ENCODE measurements at regions not wholly inside any gene's neighbourhood (a gene's known extent, or its start where the extent isn't known, plus 50 kb on each side); places are given as distances from the start of the nearest gene placed in this dataset.

DNA sequence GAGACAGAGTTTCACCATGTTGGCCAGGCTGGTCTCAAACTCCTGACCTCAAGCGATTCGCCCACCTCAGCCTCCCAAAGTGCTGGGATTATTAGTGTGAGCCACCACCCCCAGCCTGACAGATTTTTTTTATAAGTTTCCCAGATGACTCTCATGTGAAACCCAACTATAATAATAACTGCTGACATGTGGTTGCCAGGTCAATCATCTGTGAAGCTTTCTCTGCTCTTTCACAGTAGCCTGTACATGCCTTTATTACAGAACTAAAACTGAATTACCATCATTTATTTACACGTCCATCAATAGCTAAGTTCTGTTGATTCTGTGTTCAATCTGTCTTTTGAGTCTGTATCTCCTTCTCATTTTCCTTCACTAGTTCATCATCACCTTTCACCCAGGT, 218.5 kb downstream of the RPS29 start:
- no peak for DNase-seq (ENCODE audit: low read depth)
- no peak for TF ChIP-seq CTCF (IDR thresholded peaks at IDR 0.05; ENCODE audit: insufficient read depth, low read length, severe bottlenecking)
- no peak overlapping the region for H3K4me3 ChIP-seq (ENCODE audit: low read depth, low read length)
- no peaks in the 10 kb centered on the region for H3K36me3 ChIP-seq (ENCODE audit: control insufficient read depth, insufficient read depth, low read length)
- no peak for FAIRE-seq
- H3K27me3 ChIP-seq (ENCODE audit: control insufficient read depth, insufficient read depth, low read length) = no peaks in the 10 kb centered on the region

DNA sequence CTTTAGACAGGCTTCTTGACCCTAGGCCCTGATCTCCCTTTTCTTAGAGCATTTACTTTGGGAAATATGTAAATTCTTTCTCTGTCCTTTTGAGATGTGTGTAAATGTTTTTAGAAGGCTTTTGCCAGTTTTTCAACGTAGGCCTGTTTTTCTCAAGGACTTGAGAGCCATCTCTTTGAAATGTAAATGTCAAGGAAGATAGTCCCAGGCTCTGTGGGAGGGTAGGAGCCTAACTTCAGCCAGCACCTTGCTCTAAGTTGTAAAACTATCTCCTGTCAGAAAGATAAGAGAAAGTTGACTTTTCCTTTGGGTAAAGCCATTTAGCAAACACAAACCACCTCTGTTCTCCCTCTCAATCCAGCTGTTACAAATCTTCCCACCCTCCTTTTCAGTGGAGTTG, 219.8 kb downstream of the RPS29 start:
- no peaks in the 10 kb centered on the region for H3K27me3 ChIP-seq (ENCODE audit: control insufficient read depth, insufficient read depth, low read length)
- no peaks in the 10 kb centered on the region for H3K36me3 ChIP-seq (ENCODE audit: control insufficient read depth, insufficient read depth, low read length)
- FAIRE-seq (no peak), DNase-seq (ENCODE audit: low read depth) (no peak)
- no peak overlapping the region for H3K4me3 ChIP-seq (ENCODE audit: low read depth, low read length)
- TF ChIP-seq CTCF (IDR thresholded peaks at IDR 0.05; ENCODE audit: insufficient read depth, low read length, severe bottlenecking) = no peak

GRCh38 chr14:49364752-49365117, 221.4 kb downstream of the RPS29 start:
- DNase-seq (ENCODE audit: low read depth) = no peak

DNA sequence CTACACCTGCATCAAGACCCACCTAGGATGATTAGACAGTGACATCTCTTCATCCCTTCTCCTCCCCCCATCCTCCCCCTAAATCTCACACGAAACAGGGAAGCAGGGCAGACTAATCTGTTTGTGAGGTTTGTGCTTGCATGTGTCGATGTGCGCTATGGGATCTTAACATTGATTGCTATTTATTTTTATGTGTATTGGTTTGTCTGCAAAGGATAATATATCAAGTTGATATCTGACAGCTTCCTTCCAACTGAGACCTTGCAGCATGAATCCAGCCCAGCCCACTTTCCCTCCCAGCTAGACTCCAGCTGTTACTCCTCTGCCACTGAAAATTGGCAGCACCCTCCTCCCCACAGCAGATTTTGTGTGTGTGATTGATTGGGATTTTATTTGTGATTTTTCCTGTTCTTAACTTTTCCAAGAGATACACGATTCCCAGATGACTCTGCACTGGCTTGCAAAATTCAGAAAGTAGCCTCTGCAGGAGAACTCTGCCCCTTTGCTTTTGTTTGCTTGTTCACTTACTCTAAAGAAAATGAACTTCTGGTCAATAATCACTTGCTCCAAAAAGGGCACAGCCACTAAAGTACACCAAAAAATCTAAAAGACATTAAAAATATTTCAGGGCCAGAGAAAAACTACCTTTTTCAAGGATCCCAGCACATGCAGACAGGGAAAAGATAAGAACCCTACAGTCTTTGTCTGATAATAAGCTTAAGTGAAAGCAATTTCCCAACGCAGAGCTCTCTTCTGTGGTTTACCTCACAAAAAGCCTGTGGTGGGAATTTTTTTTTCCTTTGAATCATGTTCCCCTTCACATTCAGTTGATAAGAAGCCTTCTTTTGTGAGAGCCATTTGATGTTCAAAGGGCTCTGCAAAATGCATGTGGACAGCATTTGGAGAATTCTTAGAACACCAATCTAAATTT, 222.1 kb downstream of the RPS29 start:
- FAIRE-seq (no peak), DNase-seq (ENCODE audit: low read depth) (no peak)
- no peak for TF ChIP-seq CTCF (IDR thresholded peaks at IDR 0.05; ENCODE audit: insufficient read depth, low read length, severe bottlenecking)
- Histone ChIP-seq H3K27me3 (ENCODE audit: control insufficient read depth, insufficient read depth, low read length) (no peaks in the 10 kb centered on the region), H3K36me3 (ENCODE audit: control insufficient read depth, insufficient read depth, low read length) (no peaks in the 10 kb centered on the region), H3K4me3 (ENCODE audit: low read depth, low read length) (no peak overlapping the region)

More at GRCh38 chr14:49364752-49365117, 221.4 kb downstream of the RPS29 start:
- Histone ChIP-seq H3K27me3 (ENCODE audit: control insufficient read depth, insufficient read depth, low read length) (no peaks in the 10 kb centered on the region), H3K36me3 (ENCODE audit: control insufficient read depth, insufficient read depth, low read length) (no peaks in the 10 kb centered on the region), H3K4me3 (ENCODE audit: low read depth, low read length) (no peak overlapping the region)
- FAIRE-seq = no peak
- TF ChIP-seq CTCF (IDR thresholded peaks at IDR 0.05; ENCODE audit: insufficient read depth, low read length, severe bottlenecking) = no peak

DNA sequence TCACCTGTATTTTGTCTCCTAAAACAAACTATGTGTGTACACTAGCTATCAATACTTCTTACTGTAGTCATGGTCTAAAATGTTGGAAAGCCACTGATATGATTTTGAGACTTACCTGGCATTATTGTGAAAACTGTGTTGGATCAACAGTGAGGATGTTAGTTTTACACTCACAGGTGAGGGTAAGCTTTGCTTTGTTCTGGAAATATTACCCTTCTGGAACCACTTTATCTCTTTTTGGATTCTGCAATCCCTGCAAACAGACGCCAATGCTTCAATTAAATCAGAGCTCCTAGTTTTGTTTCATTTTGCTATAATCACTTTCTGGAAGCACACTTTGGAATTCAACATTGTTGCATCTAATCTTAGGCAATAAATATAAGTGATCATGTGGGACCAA, 223.3 kb downstream of the RPS29 start:
- FAIRE-seq (no peak), DNase-seq (ENCODE audit: low read depth) (no peak)
- TF ChIP-seq CTCF (IDR thresholded peaks at IDR 0.05; ENCODE audit: insufficient read depth, low read length, severe bottlenecking) = no peak
- no peaks in the 10 kb centered on the region for H3K27me3 ChIP-seq (ENCODE audit: control insufficient read depth, insufficient read depth, low read length)
- no peaks in the 10 kb centered on the region for H3K36me3 ChIP-seq (ENCODE audit: control insufficient read depth, insufficient read depth, low read length)
- H3K4me3 ChIP-seq (ENCODE audit: low read depth, low read length) = no peak overlapping the region

DNA sequence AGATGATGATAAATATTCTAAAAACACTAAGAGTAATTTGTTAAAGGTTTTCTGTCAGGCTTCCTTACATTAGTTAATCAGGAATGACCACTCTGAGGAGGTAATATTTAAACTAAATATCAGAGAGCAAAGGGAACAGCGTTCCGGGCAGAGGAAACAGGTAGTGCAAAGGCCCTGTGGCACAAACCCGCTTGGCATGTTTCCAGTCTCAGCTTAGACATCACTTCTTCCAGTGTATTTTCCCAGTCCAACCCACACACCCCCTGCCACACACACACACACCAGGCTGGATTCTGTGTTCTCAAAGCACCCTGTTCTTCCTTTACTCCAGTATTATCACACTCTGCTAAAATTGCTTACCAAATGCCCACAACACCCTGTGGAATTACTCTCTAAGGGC, 247.1 kb downstream of the RPS29 start:
- Histone ChIP-seq H3K36me3 (ENCODE audit: control insufficient read depth, insufficient read depth, low read length) (no peaks in the 10 kb centered on the region), H3K27me3 (ENCODE audit: control insufficient read depth, insufficient read depth, low read length) (no peaks in the 10 kb centered on the region), H3K4me3 (ENCODE audit: low read depth, low read length) (no peak overlapping the region)
- FAIRE-seq = no peak
- TF ChIP-seq CTCF (IDR thresholded peaks at IDR 0.05; ENCODE audit: insufficient read depth, low read length, severe bottlenecking) = no peak
- no peak for DNase-seq (ENCODE audit: low read depth)
